A673 (cell line): ENCODE measurements at regions not wholly inside any gene's neighbourhood (a gene's known extent, or its start where the extent isn't known, plus 50 kb on each side); places are given as distances from the start of the nearest gene placed in this dataset.

Experiments
- BruUV-seq: library from RNA; stranded (reverse); fragments of 400-500 nt; replicated peaks from 2 replicates; lab custom pipeline; 2021; lab: Mats Ljungman, UMichigan
- CTCF ChIA-PET: fragments of 300-600 bp; sonication (Branson Sonifier 250); formaldehyde crosslinking; loops from one replicate; lab custom pipeline; 2022; ENCODE audit warnings: antibody characterized with exemption; lab: Charles Lee
- POLR2A ChIA-PET: fragments of 300-600 bp; sonication (Branson Sonifier 250); formaldehyde crosslinking; loops from one replicate; lab custom pipeline; 2022; ENCODE audit warnings: antibody characterized with exemption; ENCODE audit not compliant: low non-redundant PET; lab: Charles Lee
- DNase-seq: peaks from one replicate; pipeline ENCODE4 v3.0.0-alpha.2; 2015; ENCODE audit warnings: low spot score
- H3K27ac ChIP-seq: fragments of 200-600 bp; sonication (generic); 2 replicates; pipeline ENCODE4 v1.5.1; 2016; ENCODE audit warnings: mixed run types, low read depth, mild to moderate bottlenecking, mixed read lengths, antibody characterized with exemption, low read length; ENCODE audit not compliant: poor library complexity, severe bottlenecking
- H3K27me3 ChIP-seq: fragments of 200-600 bp; sonication (generic); replicated peaks from 2 replicates; pipeline ENCODE4 v1.6.1; 2017; ENCODE audit warnings: mixed run types, low read depth, mild to moderate bottlenecking, mixed read lengths, antibody characterized with exemption, low read length; ENCODE audit not compliant: insufficient read depth, poor library complexity
- H3K36me3 ChIP-seq: fragments of 200-600 bp; sonication (generic); 2 replicates; pipeline ENCODE4 v1.6.1; 2016; ENCODE audit warnings: mixed run types, mild to moderate bottlenecking, mixed read lengths, antibody characterized with exemption, low read length; ENCODE audit not compliant: insufficient read depth, poor library complexity, severe bottlenecking
- H3K4me1 ChIP-seq: fragments of 200-600 bp; sonication (generic); 2 replicates; pipeline ENCODE4 v1.6.1; 2017; ENCODE audit warnings: mixed run types, mild to moderate bottlenecking, mixed read lengths, antibody characterized with exemption, low read length; ENCODE audit not compliant: insufficient read depth, poor library complexity, severe bottlenecking
- H3K4me3 ChIP-seq: fragments of 200-600 bp; sonication (generic); 2 replicates; pipeline ENCODE4 v1.5.1; 2016; ENCODE audit warnings: low read depth, mixed run types, mild to moderate bottlenecking, mixed read lengths, low read length; ENCODE audit not compliant: poor library complexity, severe bottlenecking
- H3K9me3 ChIP-seq: fragments of 200-600 bp; sonication (generic); 2 replicates; pipeline ENCODE4 v1.6.1; 2016; ENCODE audit warnings: mixed run types, low read depth, mild to moderate bottlenecking, mixed read lengths, antibody characterized with exemption, low read length; ENCODE audit not compliant: poor library complexity, severe bottlenecking
- CTCF ChIP-seq: fragments of 300-800, 200-600 bp; sonication (generic); conservative IDR thresholded peaks from 2 replicates; pipeline ENCODE4 v1.5.1; 2017; ENCODE audit warnings: low read depth, mild to moderate bottlenecking, antibody characterized with exemption, low read length, moderate library complexity, mixed read lengths
- EZH2 ChIP-seq: fragments of 200-600 bp; sonication (generic); IDR thresholded peaks from 2 replicates; pipeline ENCODE4 v1.6.1; 2017; ENCODE audit warnings: borderline replicate concordance, low read depth, mild to moderate bottlenecking, mixed read lengths, antibody characterized with exemption, low read length; ENCODE audit not compliant: poor library complexity, severe bottlenecking
- intact Hi-C: fragments of 100-400 bp; cut with micrococcal nuclease; formaldehyde crosslinking; loops from one replicate; pipeline ENCODE4 v1.10.0; 2022; ENCODE audit not compliant: unreplicated experiment

DNA sequence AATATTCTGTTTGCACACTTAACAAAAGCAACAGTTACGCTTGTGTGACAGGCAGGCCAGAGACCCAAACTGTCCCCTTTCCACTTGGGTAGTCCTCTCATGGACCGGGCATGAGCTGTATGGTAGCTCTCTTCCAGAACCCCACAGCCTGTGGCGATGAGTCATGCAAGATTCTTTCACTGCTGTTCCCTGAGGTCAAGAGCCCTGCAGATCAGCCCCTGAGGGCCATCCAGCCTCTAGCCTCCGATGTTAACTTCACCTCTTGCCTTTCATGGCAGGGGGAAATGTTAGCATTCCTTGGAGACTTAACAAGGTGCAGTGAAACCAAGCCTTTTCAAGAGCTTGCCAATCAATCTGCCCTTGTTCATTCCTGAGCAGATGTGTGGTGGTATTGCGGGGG is 63.2 kb upstream of the DEUP1 start:
- TF ChIP-seq CTCF = no peak
- TF ChIP-seq EZH2 = no peak
- Histone ChIP-seq H3K27me3 (peaks cover 13% of the 10 kb centered on the region), H3K4me3 (no peak overlapping the region), H3K4me1 (no peaks in the 10 kb centered on the region), H3K36me3 (no peaks in the 10 kb centered on the region), H3K27ac (no peak overlapping the region), H3K9me3 (no peaks in the 10 kb centered on the region)
- ChIA-PET POLR2A (no interaction called here), CTCF (no interaction called here)
- no TSS peak for BruUV-seq
- DNase-seq = no peak
- intact Hi-C loops = no loop called here

DNA sequence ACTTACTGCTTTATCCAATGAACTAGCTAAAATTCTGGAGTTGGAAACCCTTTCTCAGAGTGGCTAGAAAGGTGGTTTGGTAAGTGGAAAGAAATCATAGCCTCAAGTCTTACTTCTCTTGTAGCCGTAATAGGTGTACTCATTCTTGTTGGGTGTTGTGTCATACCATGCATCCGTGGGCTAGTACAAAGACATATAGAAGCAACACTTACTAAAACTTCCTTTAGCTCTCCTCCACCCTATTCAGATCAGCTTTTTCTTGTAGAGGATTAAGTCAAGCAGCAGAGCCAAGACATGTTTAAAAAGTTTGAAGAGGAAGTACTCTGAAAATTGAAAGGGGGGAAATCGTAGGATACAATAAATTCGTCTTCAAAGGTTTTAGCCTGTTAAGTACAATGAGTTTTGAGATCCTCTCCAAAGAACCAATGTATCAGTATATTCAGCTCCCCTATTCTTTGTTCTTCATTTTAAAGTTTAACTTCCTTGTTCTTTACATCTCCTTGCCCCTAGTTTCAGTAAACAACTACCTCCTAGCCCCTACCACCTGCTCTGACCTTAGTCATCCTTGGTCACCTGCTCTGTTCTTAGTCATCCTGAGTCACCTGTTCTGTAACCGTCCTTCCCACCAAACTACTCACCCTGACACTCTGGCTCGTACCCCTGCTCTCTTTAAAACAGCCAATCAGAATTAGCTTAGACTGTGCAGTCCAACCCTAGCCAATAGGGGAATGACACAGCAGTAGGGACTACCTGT is 62.1 kb upstream of the DEUP1 start:
- DNase-seq = no peak
- POLR2A ChIA-PET = no interaction called here
- TF ChIP-seq CTCF (no peak), EZH2 (no peak)
- Histone ChIP-seq H3K27ac (no peak overlapping the region), H3K4me3 (no peak overlapping the region), H3K36me3 (no peaks in the 10 kb centered on the region), H3K27me3 (peaks cover 12% of the 10 kb centered on the region), H3K4me1 (no peaks in the 10 kb centered on the region), H3K9me3 (no peaks in the 10 kb centered on the region)
- CTCF ChIA-PET = no interaction called here
- BruUV-seq = no TSS peak
- intact Hi-C loops = no loop called here

GRCh38 chr11:93271596-93271995 is 58.9 kb upstream of the DEUP1 start:
- Histone ChIP-seq H3K27me3 (peaks cover 6% of the 10 kb centered on the region), H3K9me3 (no peaks in the 10 kb centered on the region), H3K27ac (no peak overlapping the region), H3K4me3 (no peak overlapping the region), H3K36me3 (no peaks in the 10 kb centered on the region), H3K4me1 (no peaks in the 10 kb centered on the region)
- TF ChIP-seq CTCF (no peak), EZH2 (no peak)
- no peak for DNase-seq
- intact Hi-C loops = no loop called here
- BruUV-seq = no TSS peak
- CTCF ChIA-PET = no interaction called here
- POLR2A ChIA-PET = no interaction called here
